ENCODE measurements at regions not wholly inside any gene's neighbourhood (a gene's known extent, or its start where the extent isn't known, plus 50 kb on each side); places are given as distances from the start of the nearest gene placed in this dataset.

- no peaks in the 10 kb centered on the region for H3K9me3 ChIP-seq (ENCODE audit: low read length)
- no peaks in the 10 kb centered on the region for H3K27me3 ChIP-seq (ENCODE audit: insufficient read depth, low read length)
- H3K9ac ChIP-seq (ENCODE audit: low read length), result no peak overlapping the region
- H3K27ac ChIP-seq (ENCODE audit: low read depth, low read length, poor library complexity, severe bottlenecking), result no peak overlapping the region
- no peaks in the 10 kb centered on the region for H3K9me2 ChIP-seq (ENCODE audit: low read depth, low read length)
- H3F3A ChIP-seq (ENCODE audit: insufficient read depth, low read length), result no peaks in the 10 kb centered on the region
- no peak overlapping the region for H2AFZ ChIP-seq (ENCODE audit: low read length)
- H3K36me3 ChIP-seq (ENCODE audit: insufficient read depth, low read length), result no peaks in the 10 kb centered on the region
- H4K20me1 ChIP-seq (ENCODE audit: insufficient read depth, low read length), result no peaks in the 10 kb centered on the region
- H3K4me3 ChIP-seq (ENCODE audit: low read depth, low read length, poor library complexity, severe bottlenecking), result no peak overlapping the region
- TF ChIP-seq CTCF (IDR thresholded peaks at IDR 0.05; ENCODE audit: low read length), result no peak
- no peak for TF ChIP-seq EZH2 (IDR thresholded peaks at IDR 0.05; ENCODE audit: borderline replicate concordance, low read length)
- no peaks in the 10 kb centered on the region for H3K79me2 ChIP-seq (ENCODE audit: insufficient read depth, low read length)
- H3K4me1 ChIP-seq (ENCODE audit: insufficient read depth, low read length, severe bottlenecking), result no peaks in the 10 kb centered on the region
- H3K4me2 ChIP-seq (ENCODE audit: low read length), result no peak overlapping the region
Measured at GRCh38 chr6:139657119-139657518, 282.7 kb upstream of the CITED2 start.

GRCh38 chr6:139655783-139656705, 281.6 kb upstream of the CITED2 start:
- Histone ChIP-seq H3K9ac (ENCODE audit: low read length) (no peak overlapping the region), H3F3A (ENCODE audit: insufficient read depth, low read length) (no peaks in the 10 kb centered on the region), H3K36me3 (ENCODE audit: insufficient read depth, low read length) (no peaks in the 10 kb centered on the region), H3K79me2 (ENCODE audit: insufficient read depth, low read length) (no peaks in the 10 kb centered on the region), H3K9me3 (ENCODE audit: low read length) (no peaks in the 10 kb centered on the region), H3K27ac (ENCODE audit: low read depth, low read length, poor library complexity, severe bottlenecking) (no peak overlapping the region), H3K27me3 (ENCODE audit: insufficient read depth, low read length) (no peaks in the 10 kb centered on the region), H2AFZ (ENCODE audit: low read length) (no peak overlapping the region), H3K9me2 (ENCODE audit: low read depth, low read length) (no peaks in the 10 kb centered on the region), H3K4me2 (ENCODE audit: low read length) (no peak overlapping the region), H4K20me1 (ENCODE audit: insufficient read depth, low read length) (no peaks in the 10 kb centered on the region), H3K4me1 (ENCODE audit: insufficient read depth, low read length, severe bottlenecking) (no peaks in the 10 kb centered on the region), H3K4me3 (ENCODE audit: low read depth, low read length, poor library complexity, severe bottlenecking) (no peak overlapping the region)
- TF ChIP-seq CTCF (IDR thresholded peaks at IDR 0.05; ENCODE audit: low read length) (no peak), EZH2 (IDR thresholded peaks at IDR 0.05; ENCODE audit: borderline replicate concordance, low read length) (no peak)

- no peaks in the 10 kb centered on the region for H3K79me2 ChIP-seq (ENCODE audit: insufficient read depth, low read length)
- H3K9ac ChIP-seq (ENCODE audit: low read length), result no peak overlapping the region
- H3K9me2 ChIP-seq (ENCODE audit: low read depth, low read length), result no peaks in the 10 kb centered on the region
- no peak overlapping the region for H2AFZ ChIP-seq (ENCODE audit: low read length)
- H3K36me3 ChIP-seq (ENCODE audit: insufficient read depth, low read length), result no peaks in the 10 kb centered on the region
- no peaks in the 10 kb centered on the region for H3K9me3 ChIP-seq (ENCODE audit: low read length)
- TF ChIP-seq EZH2 (IDR thresholded peaks at IDR 0.05; ENCODE audit: borderline replicate concordance, low read length), result no peak
- TF ChIP-seq CTCF (IDR thresholded peaks at IDR 0.05; ENCODE audit: low read length), result no peak
- H3K4me3 ChIP-seq (ENCODE audit: low read depth, low read length, poor library complexity, severe bottlenecking), result no peak overlapping the region
- H3K4me1 ChIP-seq (ENCODE audit: insufficient read depth, low read length, severe bottlenecking), result no peaks in the 10 kb centered on the region
- no peaks in the 10 kb centered on the region for H3F3A ChIP-seq (ENCODE audit: insufficient read depth, low read length)
- H3K4me2 ChIP-seq (ENCODE audit: low read length), result no peak overlapping the region
- H4K20me1 ChIP-seq (ENCODE audit: insufficient read depth, low read length), result no peaks in the 10 kb centered on the region
- no peaks in the 10 kb centered on the region for H3K27me3 ChIP-seq (ENCODE audit: insufficient read depth, low read length)
- no peak overlapping the region for H3K27ac ChIP-seq (ENCODE audit: low read depth, low read length, poor library complexity, severe bottlenecking)
Measured at GRCh38 chr6:139654888-139655782, 280.7 kb upstream of the CITED2 start.
